ENCODE measurements at regions not wholly inside any gene's neighbourhood (a gene's known extent, or its start where the extent isn't known, plus 50 kb on each side); places are given as distances from the start of the nearest gene placed in this dataset.

GRCh38 chr6:170156448-170157375 is 134.2 kb downstream of the DLL1 start:
- no peak for DNase-seq (ENCODE audit: low read depth)
- in situ Hi-C loops (cut with HindIII; ENCODE audit: low sequenced_read_pairs): no loop called here
- TF ChIP-seq, protein P1, sequence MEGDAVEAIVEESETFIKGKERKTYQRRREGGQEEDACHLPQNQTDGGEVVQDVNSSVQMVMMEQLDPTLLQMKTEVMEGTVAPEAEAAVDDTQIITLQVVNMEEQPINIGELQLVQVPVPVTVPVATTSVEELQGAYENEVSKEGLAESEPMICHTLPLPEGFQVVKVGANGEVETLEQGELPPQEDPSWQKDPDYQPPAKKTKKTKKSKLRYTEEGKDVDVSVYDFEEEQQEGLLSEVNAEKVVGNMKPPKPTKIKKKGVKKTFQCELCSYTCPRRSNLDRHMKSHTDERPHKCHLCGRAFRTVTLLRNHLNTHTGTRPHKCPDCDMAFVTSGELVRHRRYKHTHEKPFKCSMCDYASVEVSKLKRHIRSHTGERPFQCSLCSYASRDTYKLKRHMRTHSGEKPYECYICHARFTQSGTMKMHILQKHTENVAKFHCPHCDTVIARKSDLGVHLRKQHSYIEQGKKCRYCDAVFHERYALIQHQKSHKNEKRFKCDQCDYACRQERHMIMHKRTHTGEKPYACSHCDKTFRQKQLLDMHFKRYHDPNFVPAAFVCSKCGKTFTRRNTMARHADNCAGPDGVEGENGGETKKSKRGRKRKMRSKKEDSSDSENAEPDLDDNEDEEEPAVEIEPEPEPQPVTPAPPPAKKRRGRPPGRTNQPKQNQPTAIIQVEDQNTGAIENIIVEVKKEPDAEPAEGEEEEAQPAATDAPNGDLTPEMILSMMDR (IDR thresholded peaks at IDR 0.05; ENCODE audit: low read depth, low read length, missing control alignments): no peak
- H3K4me3 ChIP-seq (ENCODE audit: low read depth, low read length): no peak overlapping the region

DNA sequence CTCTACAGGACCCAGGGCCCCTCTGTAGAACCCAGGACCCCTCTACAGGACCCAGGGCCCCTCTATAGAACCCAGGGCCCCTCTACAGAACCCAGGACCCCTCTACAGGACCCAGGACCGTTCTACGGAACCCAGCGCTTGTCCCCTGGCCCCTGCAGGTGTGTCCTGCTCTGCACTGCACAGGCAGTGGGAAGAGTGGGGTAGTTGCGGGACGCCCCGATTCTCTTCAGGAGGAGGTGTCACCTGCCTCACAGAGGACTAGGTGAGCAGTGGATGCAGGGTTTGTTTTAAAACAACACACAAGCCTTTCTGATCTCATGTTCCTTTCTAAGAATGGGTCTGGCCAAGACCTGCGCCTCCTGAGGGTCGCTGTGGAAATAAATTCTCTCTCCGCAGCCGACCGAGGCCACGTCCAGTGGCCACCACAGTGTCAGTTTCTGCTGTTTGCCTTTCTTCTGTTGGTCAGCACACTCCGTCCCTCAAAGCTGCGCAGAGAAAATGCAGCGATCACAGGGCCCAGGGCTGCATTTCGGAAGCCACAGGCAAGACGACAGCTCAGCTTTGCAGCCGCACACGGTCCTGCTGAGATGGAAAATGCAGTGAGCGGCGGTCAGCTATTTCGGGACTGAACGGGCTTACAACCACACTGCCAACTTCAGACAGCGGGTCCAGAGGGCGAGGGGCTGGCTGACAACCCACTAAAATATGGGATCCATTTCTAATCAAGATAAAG is 135.2 kb downstream of the DLL1 start:
- no peak for DNase-seq (ENCODE audit: low read depth)
- TF ChIP-seq, protein P1 (IDR thresholded peaks at IDR 0.05; ENCODE audit: low read depth, low read length, missing control alignments): no peak
- in situ Hi-C loops (cut with HindIII; ENCODE audit: low sequenced_read_pairs): no loop called here
- no peak overlapping the region for H3K4me3 ChIP-seq (ENCODE audit: low read depth, low read length)

GRCh38 chr6:170153436-170154319 is 137.2 kb downstream of the DLL1 start:
- DNase-seq (ENCODE audit: low read depth): no peak
- TF ChIP-seq, protein P1 (IDR thresholded peaks at IDR 0.05; ENCODE audit: low read depth, low read length, missing control alignments): no peak
- in situ Hi-C loops (cut with HindIII; ENCODE audit: low sequenced_read_pairs): no loop called here
- no peak overlapping the region for H3K4me3 ChIP-seq (ENCODE audit: low read depth, low read length)

DNA sequence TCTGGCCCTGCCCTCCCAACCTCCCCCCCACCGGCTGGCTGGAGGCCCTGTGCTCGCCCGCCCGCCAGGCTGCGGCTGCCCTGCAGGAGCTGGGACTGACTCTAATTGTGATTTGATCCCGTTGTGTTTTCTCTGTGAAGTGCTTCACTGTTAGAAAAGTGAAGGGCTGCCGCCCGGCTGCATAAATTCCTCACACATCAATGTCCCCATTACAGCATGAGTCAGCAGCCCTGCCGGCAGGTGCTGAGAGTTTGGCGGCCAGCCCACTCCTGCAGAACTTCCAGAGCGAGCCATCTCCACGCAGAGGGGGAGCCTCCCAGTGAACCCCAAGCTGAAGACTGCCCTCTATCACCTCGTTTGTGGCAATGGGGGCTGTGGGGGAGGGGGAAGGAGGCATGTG is 137.9 kb downstream of the DLL1 start:
- DNase-seq (ENCODE audit: low read depth): peak; percentile 72
- H3K4me3 ChIP-seq (ENCODE audit: low read depth, low read length): no peak overlapping the region
- TF ChIP-seq, protein P1 (IDR thresholded peaks at IDR 0.05; ENCODE audit: low read depth, low read length, missing control alignments): no peak
- in situ Hi-C loops (cut with HindIII; ENCODE audit: low sequenced_read_pairs): no loop called here

GRCh38 chr6:170152124-170152926 is 138.6 kb downstream of the DLL1 start:
- H3K4me3 ChIP-seq (ENCODE audit: low read depth, low read length): no peak overlapping the region
- in situ Hi-C loops (cut with HindIII; ENCODE audit: low sequenced_read_pairs): no loop called here
- TF ChIP-seq, protein P1 (IDR thresholded peaks at IDR 0.05; ENCODE audit: low read depth, low read length, missing control alignments): no peak
- peak; percentile 78 for DNase-seq (ENCODE audit: low read depth)

Data from astrocyte of the cerebellum (primary cell).